Nephron (organoid): ENCODE measurements at regions not wholly inside any gene's neighbourhood (a gene's known extent, or its start where the extent isn't known, plus 50 kb on each side); places are given as distances from the start of the nearest gene placed in this dataset.

Source experiments
- H3K27ac Mint-ChIP-seq, 3 experiments: 2 replicates each; pipeline ENCODE4 v1.8.0; 2020; ENCODE audit warnings: mixed read lengths in 3 of 3, mild to moderate bottlenecking in 2 of 3, moderate library complexity in 1 of 3
- H3K27me3 Mint-ChIP-seq: 2 replicates; pipeline ENCODE4 v1.8.0; 2021; ENCODE audit warnings: low read depth, mild to moderate bottlenecking, moderate library complexity, mixed read lengths
- H3K36me3 Mint-ChIP-seq: 2 replicates; pipeline ENCODE4 v1.8.0; 2020; ENCODE audit warnings: low read depth, mixed read lengths
- H3K4me1 Mint-ChIP-seq: 2 replicates; pipeline ENCODE4 v1.8.0; 2020; ENCODE audit warnings: mixed read lengths
- H3K4me3 Mint-ChIP-seq, 3 experiments: 2 replicates each; pipeline ENCODE4 v1.8.0; 2020; ENCODE audit warnings: mild to moderate bottlenecking in 3 of 3, mixed read lengths in 3 of 3, moderate library complexity in 2 of 3
- H3K9me3 Mint-ChIP-seq: 2 replicates; pipeline ENCODE4 v1.8.0; 2020; ENCODE audit warnings: mixed read lengths
- TF ChIP-seq, protein P1 (sequence below), 3 experiments: fragments of 200-600 bp; sonication (generic); IDR thresholded peaks; one replicate each; pipeline ENCODE4 v1.5.0; 2021; ENCODE audit warnings: antibody characterized with exemption in 3 of 3; ENCODE audit not compliant: unreplicated experiment in 3 of 3

DNA sequence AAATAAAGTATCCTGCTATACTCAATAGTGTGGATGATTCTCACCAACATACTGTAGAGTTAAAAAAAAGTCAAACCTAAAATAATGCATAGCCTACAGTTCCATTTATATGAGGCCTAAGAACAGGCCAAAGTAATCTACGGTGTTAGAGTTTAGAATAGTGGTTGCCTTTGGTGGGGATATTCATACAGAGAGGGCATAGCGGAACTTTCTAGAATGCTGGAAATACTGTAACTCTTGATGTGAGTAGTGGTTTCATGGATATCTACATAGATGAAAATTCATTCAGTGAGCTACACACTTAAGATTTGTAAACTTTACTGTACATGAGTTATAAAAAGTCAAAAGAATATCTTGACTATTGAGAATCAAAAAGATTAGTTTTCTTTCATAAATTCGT is 349.9 kb upstream of the NFE2L3 start:
- H3K36me3 Mint-ChIP-seq = no peaks in the 10 kb centered on the region
- no peak overlapping the region for H3K4me3 Mint-ChIP-seq
- TF ChIP-seq, protein P1, sequence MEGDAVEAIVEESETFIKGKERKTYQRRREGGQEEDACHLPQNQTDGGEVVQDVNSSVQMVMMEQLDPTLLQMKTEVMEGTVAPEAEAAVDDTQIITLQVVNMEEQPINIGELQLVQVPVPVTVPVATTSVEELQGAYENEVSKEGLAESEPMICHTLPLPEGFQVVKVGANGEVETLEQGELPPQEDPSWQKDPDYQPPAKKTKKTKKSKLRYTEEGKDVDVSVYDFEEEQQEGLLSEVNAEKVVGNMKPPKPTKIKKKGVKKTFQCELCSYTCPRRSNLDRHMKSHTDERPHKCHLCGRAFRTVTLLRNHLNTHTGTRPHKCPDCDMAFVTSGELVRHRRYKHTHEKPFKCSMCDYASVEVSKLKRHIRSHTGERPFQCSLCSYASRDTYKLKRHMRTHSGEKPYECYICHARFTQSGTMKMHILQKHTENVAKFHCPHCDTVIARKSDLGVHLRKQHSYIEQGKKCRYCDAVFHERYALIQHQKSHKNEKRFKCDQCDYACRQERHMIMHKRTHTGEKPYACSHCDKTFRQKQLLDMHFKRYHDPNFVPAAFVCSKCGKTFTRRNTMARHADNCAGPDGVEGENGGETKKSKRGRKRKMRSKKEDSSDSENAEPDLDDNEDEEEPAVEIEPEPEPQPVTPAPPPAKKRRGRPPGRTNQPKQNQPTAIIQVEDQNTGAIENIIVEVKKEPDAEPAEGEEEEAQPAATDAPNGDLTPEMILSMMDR (IDR thresholded peaks at IDR 0.05; ENCODE audit: unreplicated experiment in 3 of 3) = no peak
- H3K9me3 Mint-ChIP-seq = no peaks in the 10 kb centered on the region
- H3K27me3 Mint-ChIP-seq = no peaks in the 10 kb centered on the region
- H3K4me1 Mint-ChIP-seq = peaks cover 36% of the 10 kb centered on the region
- H3K27ac Mint-ChIP-seq = no peak overlapping the region

DNA sequence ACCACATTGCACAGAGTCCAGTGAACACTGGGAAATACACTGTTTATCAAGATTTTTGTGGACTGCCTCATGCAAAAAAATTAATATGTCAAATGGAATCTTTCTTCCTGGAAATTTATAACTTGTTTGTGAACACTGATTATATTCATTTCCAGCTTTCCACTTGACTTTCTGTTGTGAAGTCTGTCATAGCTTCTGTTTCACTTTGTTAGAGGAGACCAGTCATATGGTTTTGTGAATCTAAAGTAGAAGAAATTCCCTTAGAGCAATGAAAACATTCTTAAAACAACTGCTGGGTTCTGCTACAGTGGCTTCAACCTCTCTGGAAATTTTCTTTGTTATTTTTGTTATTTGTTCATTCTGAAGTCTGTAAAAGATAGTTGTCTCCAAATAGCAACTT is 349.5 kb upstream of the NFE2L3 start:
- Mint-ChIP-seq H3K4me1 (peaks cover 36% of the 10 kb centered on the region), H3K27me3 (no peaks in the 10 kb centered on the region), H3K9me3 (no peaks in the 10 kb centered on the region), H3K27ac (no peak overlapping the region), H3K36me3 (no peaks in the 10 kb centered on the region), H3K4me3 (no peak overlapping the region)
- TF ChIP-seq, protein P1 (IDR thresholded peaks at IDR 0.05; ENCODE audit: unreplicated experiment in 3 of 3) = no peak

DNA sequence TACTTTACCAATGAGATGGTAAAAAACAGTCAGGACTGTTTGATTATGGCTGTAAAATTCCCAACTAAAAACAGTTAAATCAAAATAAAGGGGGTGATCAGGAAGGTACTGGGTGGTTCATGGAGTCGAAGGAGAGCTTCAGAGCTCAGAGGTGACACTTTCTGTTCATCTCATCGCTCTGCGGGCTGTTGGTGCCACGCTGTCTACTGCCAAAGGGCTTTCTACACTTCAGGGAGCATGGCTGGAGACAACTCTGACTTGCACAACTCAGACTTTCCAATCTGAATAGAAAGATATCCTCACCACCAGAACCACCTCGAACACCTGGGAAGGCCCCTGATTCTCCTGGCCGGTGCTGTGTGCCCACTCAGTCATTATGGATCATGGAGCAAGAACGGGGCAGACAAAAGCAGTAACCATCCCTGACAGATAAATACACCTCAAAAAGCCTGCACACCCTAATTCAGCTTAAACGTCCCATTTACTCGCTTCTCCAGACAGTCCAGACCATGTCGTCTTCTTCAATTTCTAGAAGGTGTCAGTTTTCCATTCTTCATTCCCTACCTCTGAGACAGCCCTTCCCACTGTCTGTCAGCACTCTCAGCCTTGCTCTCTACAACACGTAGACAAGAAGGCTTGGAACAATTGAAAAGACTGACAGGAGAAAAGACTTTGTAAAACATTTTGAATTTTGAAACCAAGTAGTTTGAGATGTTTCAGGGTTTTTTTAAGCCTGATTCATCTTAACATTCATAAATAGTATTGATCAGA is 348.7 kb upstream of the NFE2L3 start:
- H3K27me3 Mint-ChIP-seq = peaks cover 4% of the 10 kb centered on the region
- H3K4me1 Mint-ChIP-seq = peaks cover 41% of the 10 kb centered on the region
- TF ChIP-seq, protein P1 (IDR thresholded peaks at IDR 0.05; ENCODE audit: unreplicated experiment in 3 of 3) = no peak
- no peaks in the 10 kb centered on the region for H3K9me3 Mint-ChIP-seq
- no peaks in the 10 kb centered on the region for H3K36me3 Mint-ChIP-seq
- H3K4me3 Mint-ChIP-seq = no peak overlapping the region
- peak overlapping the region in 2 of 3 experiments; percentile 16 to 25 for H3K27ac Mint-ChIP-seq

- peaks cover 6% of the 10 kb centered on the region for H3K27me3 Mint-ChIP-seq
- TF ChIP-seq, protein P1 (IDR thresholded peaks at IDR 0.05; ENCODE audit: unreplicated experiment in 3 of 3) = no peak
- H3K4me1 Mint-ChIP-seq = peaks cover 42% of the 10 kb centered on the region
- H3K9me3 Mint-ChIP-seq = no peaks in the 10 kb centered on the region
- no peak overlapping the region for H3K4me3 Mint-ChIP-seq
- no peaks in the 10 kb centered on the region for H3K36me3 Mint-ChIP-seq
- peak overlapping the region in 2 of 3 experiments; percentile 16 to 25 for H3K27ac Mint-ChIP-seq
Observed at GRCh38 chr7:25804154-25804553, 347.8 kb upstream of the NFE2L3 start.

DNA sequence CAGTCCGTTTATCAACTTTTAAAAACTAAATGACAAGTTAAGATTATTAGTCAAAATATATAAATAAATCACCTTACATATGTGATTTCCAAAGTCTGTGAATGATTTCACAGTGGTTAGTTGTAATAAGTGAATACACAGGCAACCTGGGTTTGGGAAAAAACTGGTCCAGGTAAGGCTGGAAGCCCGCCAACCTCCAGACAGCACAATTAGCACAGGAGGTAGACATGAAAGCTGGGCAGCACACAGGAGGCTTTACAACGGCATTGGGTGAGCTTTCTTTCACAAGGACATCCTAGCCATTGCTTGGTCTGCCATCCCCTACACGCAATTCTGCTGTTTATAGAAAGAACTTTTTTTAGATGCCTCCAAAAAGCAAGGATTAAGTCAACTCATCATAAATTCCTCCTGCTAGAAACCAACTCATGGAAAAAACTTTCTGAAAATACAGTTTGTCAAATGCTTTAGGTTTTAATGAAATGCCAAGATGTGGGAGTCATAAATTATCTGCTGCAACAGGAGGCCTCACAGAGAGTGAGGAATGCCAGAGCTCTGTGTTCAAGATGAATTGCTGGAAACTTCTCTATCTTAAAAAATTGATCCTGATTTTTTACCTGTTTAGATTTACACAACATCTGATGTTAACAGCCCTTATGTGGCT is 346.8 kb upstream of the NFE2L3 start:
- H3K27me3 Mint-ChIP-seq = peaks cover 6% of the 10 kb centered on the region
- TF ChIP-seq, protein P1 (IDR thresholded peaks at IDR 0.05; ENCODE audit: unreplicated experiment in 3 of 3) = no peak
- peaks cover 42% of the 10 kb centered on the region for H3K4me1 Mint-ChIP-seq
- peak overlapping the region; percentile 9 to 26 (median 12) for H3K27ac Mint-ChIP-seq
- H3K4me3 Mint-ChIP-seq = no peak overlapping the region
- no peaks in the 10 kb centered on the region for H3K9me3 Mint-ChIP-seq
- no peaks in the 10 kb centered on the region for H3K36me3 Mint-ChIP-seq
